ENCODE measurements at regions not wholly inside any gene's neighbourhood (a gene's known extent, or its start where the extent isn't known, plus 50 kb on each side); places are given as distances from the start of the nearest gene placed in this dataset.

- no peak for DNase-seq (ENCODE audit: extremely low read depth, low read depth)
- no peak for TF ChIP-seq CTCF (IDR thresholded peaks at IDR 0.05; ENCODE audit: low read depth, low read length, missing control alignments)
- no peak overlapping the region for H3K4me3 ChIP-seq (replicated peaks; ENCODE audit: low read depth, low read length)
Measured at GRCh38 chr2:105653302-105653701, 91.4 kb upstream of the NCK2 start.

GRCh38 chr2:105652014-105652796, 92.5 kb upstream of the NCK2 start:
- no peak for DNase-seq (ENCODE audit: extremely low read depth, low read depth)
- no peak overlapping the region for H3K4me3 ChIP-seq (replicated peaks; ENCODE audit: low read depth, low read length)
- TF ChIP-seq CTCF (IDR thresholded peaks at IDR 0.05; ENCODE audit: low read depth, low read length, missing control alignments) = no peak

- TF ChIP-seq CTCF (IDR thresholded peaks at IDR 0.05; ENCODE audit: low read depth, low read length, missing control alignments) = no peak
- no peak for DNase-seq (ENCODE audit: extremely low read depth, low read depth)
- no peak overlapping the region for H3K4me3 ChIP-seq (replicated peaks; ENCODE audit: low read depth, low read length)
Measured at GRCh38 chr2:105649534-105649933, 95.2 kb upstream of the NCK2 start.

GRCh38 chr2:105647731-105648130, 97.0 kb upstream of the NCK2 start:
- no peak overlapping the region for H3K4me3 ChIP-seq (replicated peaks; ENCODE audit: low read depth, low read length)
- no peak for DNase-seq (ENCODE audit: extremely low read depth, low read depth)
- no peak for TF ChIP-seq CTCF (IDR thresholded peaks at IDR 0.05; ENCODE audit: low read depth, low read length, missing control alignments)

GRCh38 chr2:105646774-105647076, 98.0 kb upstream of the NCK2 start:
- H3K4me3 ChIP-seq (replicated peaks; ENCODE audit: low read depth, low read length) = no peak overlapping the region
- TF ChIP-seq CTCF (IDR thresholded peaks at IDR 0.05; ENCODE audit: low read depth, low read length, missing control alignments) = no peak
- no peak for DNase-seq (ENCODE audit: extremely low read depth, low read depth)

GRCh38 chr2:105645938-105646773, 98.6 kb upstream of the NCK2 start:
- TF ChIP-seq CTCF (IDR thresholded peaks at IDR 0.05; ENCODE audit: low read depth, low read length, missing control alignments) = no peak
- DNase-seq (ENCODE audit: extremely low read depth, low read depth) = no peak
- no peak overlapping the region for H3K4me3 ChIP-seq (replicated peaks; ENCODE audit: low read depth, low read length)
